ENCODE measurements at regions not wholly inside any gene's neighbourhood (a gene's known extent, or its start where the extent isn't known, plus 50 kb on each side); places are given as distances from the start of the nearest gene placed in this dataset.

GRCh38 chr2:11104794-11105660, 50.2 kb upstream of the SLC66A3 start:
- POLR2A ChIA-PET, result no interaction called here
- DNase-seq (ENCODE audit: extremely low spot score), result no peak
- CTCF ChIA-PET, result interaction anchor here (1.1 kb wide), 1 partner anchor 20 kb away, joined by 4 read pairs; no protein-coding TSS in a partner anchor
- TF ChIP-seq CTBP1 (IDR thresholded peaks at IDR 0.05; ENCODE audit: borderline replicate concordance) (no peak), FOXK2 (IDR thresholded peaks at IDR 0.05) (no peak), ELF4 (IDR thresholded peaks at IDR 0.05) (no peak)

All from HEK293T (cell line).